Calu3 (cell line): ENCODE measurements at regions not wholly inside any gene's neighbourhood (a gene's known extent, or its start where the extent isn't known, plus 50 kb on each side); places are given as distances from the start of the nearest gene placed in this dataset.

Experiments
- BruUV-seq: library from RNA; stranded (reverse); fragments of 400-500 nt; replicated peaks from 2 replicates; lab custom pipeline; 2021; lab: Mats Ljungman, UMichigan
- CTCF ChIA-PET: fragments of 300-600 bp; sonication (Branson Sonifier 250); formaldehyde crosslinking; loops from one replicate; lab custom pipeline; 2022; ENCODE audit warnings: antibody characterized with exemption; lab: Charles Lee
- DNase-seq: peaks from one replicate; pipeline ENCODE4 v3.0.0; 2022
- H3K27ac Mint-ChIP-seq: one replicate; pipeline ENCODE4 v1.8.0; 2022; ENCODE audit warnings: mixed read lengths; ENCODE audit not compliant: unreplicated experiment
- H3K27me3 Mint-ChIP-seq: one replicate; pipeline ENCODE4 v1.8.0; 2022; ENCODE audit warnings: mixed read lengths; ENCODE audit not compliant: unreplicated experiment
- H3K36me3 Mint-ChIP-seq: one replicate; pipeline ENCODE4 v1.8.0; 2022; ENCODE audit warnings: mild to moderate bottlenecking, moderate library complexity, mixed read lengths; ENCODE audit not compliant: insufficient read depth, unreplicated experiment
- H3K4me1 Mint-ChIP-seq: one replicate; pipeline ENCODE4 v1.8.0; 2022; ENCODE audit warnings: mild to moderate bottlenecking, low read depth, mixed read lengths; ENCODE audit not compliant: unreplicated experiment
- H3K4me3 Mint-ChIP-seq: one replicate; pipeline ENCODE4 v1.8.0; 2022; ENCODE audit warnings: mild to moderate bottlenecking, low read depth, moderate library complexity, mixed read lengths; ENCODE audit not compliant: unreplicated experiment
- H3K9me3 Mint-ChIP-seq: one replicate; pipeline ENCODE4 v1.8.0; 2022; ENCODE audit warnings: low read depth, mixed read lengths; ENCODE audit not compliant: unreplicated experiment
- intact Hi-C: fragments of 100-400 bp; cut with micrococcal nuclease; formaldehyde crosslinking; loops from one replicate; pipeline ENCODE4 v1.10.0; 2022; ENCODE audit not compliant: unreplicated experiment
- TF ChIP-seq, protein P1 (sequence below): fragments of 200-600 bp; IDR thresholded peaks from one replicate; pipeline ENCODE4 v1.8.0; 2022; ENCODE audit warnings: antibody characterized with exemption; ENCODE audit not compliant: unreplicated experiment

DNA sequence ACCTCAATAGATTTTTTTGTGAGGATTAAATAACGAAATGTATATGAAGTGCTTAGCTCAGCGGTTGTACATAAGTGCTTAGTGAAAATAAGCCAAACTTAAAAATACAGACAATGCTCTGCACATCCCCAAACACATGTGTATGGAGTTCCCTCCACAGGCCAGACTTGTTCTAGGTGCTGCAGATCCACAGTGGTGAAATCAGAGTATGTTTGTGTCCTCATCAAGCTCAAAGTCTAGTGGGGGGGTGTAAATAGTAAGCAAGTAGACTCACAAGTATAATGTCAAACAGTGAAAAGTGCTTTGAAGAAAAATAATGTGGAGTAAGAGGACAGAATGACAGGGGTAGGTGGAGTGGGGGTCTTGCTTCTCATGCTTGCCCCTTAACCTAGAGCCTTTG is 157.4 kb upstream of the SPRY4 start:
- TF ChIP-seq, protein P1, sequence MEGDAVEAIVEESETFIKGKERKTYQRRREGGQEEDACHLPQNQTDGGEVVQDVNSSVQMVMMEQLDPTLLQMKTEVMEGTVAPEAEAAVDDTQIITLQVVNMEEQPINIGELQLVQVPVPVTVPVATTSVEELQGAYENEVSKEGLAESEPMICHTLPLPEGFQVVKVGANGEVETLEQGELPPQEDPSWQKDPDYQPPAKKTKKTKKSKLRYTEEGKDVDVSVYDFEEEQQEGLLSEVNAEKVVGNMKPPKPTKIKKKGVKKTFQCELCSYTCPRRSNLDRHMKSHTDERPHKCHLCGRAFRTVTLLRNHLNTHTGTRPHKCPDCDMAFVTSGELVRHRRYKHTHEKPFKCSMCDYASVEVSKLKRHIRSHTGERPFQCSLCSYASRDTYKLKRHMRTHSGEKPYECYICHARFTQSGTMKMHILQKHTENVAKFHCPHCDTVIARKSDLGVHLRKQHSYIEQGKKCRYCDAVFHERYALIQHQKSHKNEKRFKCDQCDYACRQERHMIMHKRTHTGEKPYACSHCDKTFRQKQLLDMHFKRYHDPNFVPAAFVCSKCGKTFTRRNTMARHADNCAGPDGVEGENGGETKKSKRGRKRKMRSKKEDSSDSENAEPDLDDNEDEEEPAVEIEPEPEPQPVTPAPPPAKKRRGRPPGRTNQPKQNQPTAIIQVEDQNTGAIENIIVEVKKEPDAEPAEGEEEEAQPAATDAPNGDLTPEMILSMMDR: no peak
- no peak for DNase-seq
- peaks cover 14% of the 10 kb centered on the region for H3K4me1 Mint-ChIP-seq
- intact Hi-C loops: no loop called here
- BruUV-seq: no TSS peak
- no peaks in the 10 kb centered on the region for H3K36me3 Mint-ChIP-seq
- no peaks in the 10 kb centered on the region for H3K27me3 Mint-ChIP-seq
- H3K4me3 Mint-ChIP-seq: no peak overlapping the region
- H3K9me3 Mint-ChIP-seq: peaks cover 12% of the 10 kb centered on the region
- H3K27ac Mint-ChIP-seq: no peak overlapping the region
- CTCF ChIA-PET: no interaction called here

DNA sequence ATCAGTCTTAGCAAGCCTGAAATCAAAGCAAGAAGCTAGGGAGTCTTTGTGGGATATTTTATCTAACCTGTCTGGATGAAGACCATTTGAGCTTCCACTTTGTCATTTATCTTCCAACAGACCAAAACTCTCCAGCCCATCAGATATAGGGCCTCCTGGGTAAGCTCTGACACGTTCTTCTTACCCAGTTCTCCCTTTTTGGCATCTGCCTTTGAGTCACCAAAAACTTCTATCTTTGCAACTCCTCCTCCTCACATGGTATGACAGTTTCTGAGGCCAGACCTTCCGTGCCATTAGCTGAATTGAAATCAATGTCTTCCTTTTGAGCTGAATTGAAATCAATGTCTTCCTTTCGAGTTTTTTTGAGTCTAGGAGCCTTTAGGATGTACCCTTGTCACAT is 156.6 kb upstream of the SPRY4 start:
- no TSS peak for BruUV-seq
- peaks cover 12% of the 10 kb centered on the region for H3K9me3 Mint-ChIP-seq
- peaks cover 9% of the 10 kb centered on the region for H3K4me1 Mint-ChIP-seq
- no peaks in the 10 kb centered on the region for H3K36me3 Mint-ChIP-seq
- intact Hi-C loops: no loop called here
- no peaks in the 10 kb centered on the region for H3K27me3 Mint-ChIP-seq
- H3K27ac Mint-ChIP-seq: no peak overlapping the region
- CTCF ChIA-PET: no interaction called here
- no peak overlapping the region for H3K4me3 Mint-ChIP-seq
- TF ChIP-seq, protein P1: no peak
- DNase-seq: no peak

DNA sequence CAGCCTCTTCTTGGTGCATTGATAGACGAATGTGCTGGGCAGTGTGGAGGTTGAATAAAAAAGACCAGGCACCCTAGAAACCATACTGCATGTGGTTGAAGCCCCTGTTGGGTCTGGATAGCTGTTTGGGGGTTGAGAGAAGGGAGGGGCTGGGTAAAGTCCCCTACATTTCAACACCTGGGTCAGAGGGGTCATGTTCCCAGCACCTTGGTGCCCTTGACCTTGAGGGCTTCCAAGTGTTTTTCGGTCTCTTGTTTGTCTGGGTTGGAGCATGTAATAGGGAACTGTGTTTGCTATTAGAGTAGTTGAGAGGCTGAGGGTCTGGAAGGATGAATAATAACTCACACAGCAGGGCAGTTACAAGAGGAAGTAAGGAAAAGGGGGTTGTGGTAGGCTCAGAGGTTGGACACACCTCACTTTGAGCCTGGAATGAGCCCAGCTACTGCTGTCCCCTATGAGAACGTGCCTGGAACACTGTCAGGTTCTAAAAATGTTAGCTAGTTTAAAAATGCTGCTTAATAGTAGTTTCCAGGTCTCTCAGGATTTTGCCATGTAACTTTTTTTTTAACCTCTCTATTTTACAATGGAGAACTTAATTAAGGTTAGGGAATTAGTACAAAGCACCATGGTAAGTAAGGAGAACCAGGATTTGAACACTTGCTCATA is 155.2 kb upstream of the SPRY4 start:
- no TSS peak for BruUV-seq
- TF ChIP-seq, protein P1: no peak
- peaks cover 6% of the 10 kb centered on the region for H3K4me1 Mint-ChIP-seq
- no peaks in the 10 kb centered on the region for H3K27me3 Mint-ChIP-seq
- no peak for DNase-seq
- peaks cover 6% of the 10 kb centered on the region for H3K9me3 Mint-ChIP-seq
- CTCF ChIA-PET: no interaction called here
- intact Hi-C loops: no loop called here
- no peak overlapping the region for H3K4me3 Mint-ChIP-seq
- H3K27ac Mint-ChIP-seq: no peak overlapping the region
- H3K36me3 Mint-ChIP-seq: no peaks in the 10 kb centered on the region

DNA sequence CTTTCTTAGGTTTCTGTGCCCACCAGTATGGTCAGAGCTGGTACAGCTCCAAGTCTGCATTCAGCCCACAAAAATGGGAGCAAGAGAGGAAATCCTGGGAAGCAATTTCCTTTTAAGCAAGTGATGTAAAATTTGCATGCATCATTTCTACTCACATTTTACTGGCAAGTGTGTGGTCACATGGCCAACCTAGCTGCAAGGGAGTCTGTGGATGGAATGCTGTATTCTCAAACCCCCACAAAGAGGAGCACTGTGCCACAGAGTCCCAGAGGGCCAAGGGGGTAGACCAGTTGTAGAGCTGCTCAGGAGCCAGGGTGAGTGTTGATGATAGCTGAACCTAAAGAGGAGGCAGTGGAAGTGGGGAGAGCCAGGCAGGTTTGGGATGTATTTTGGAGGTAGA is 154.3 kb upstream of the SPRY4 start:
- intact Hi-C loops: no loop called here

More for the DNA sequence above, 154.3 kb upstream of the SPRY4 start:
- no TSS peak for BruUV-seq
- no peaks in the 10 kb centered on the region for H3K36me3 Mint-ChIP-seq
- peaks cover 15% of the 10 kb centered on the region for H3K4me1 Mint-ChIP-seq
- CTCF ChIA-PET: no interaction called here
- no peak for DNase-seq
- H3K27me3 Mint-ChIP-seq: no peaks in the 10 kb centered on the region
- no peak overlapping the region for H3K27ac Mint-ChIP-seq
- no peak overlapping the region for H3K4me3 Mint-ChIP-seq
- TF ChIP-seq, protein P1: no peak
- peaks cover 6% of the 10 kb centered on the region for H3K9me3 Mint-ChIP-seq
